Transverse colon (tissue), 4 donors: ENCODE measurements at regions not wholly inside any gene's neighbourhood (a gene's known extent, or its start where the extent isn't known, plus 50 kb on each side); places are given as distances from the start of the nearest gene placed in this dataset.

Experiments
- DNase-seq: peaks from one replicate; pipeline ENCODE4 v3.0.0-alpha.2; 2019
- H3K27ac ChIP-seq, 4 donors: fragments of 200-600 bp; sonication (generic); 2 replicates each; pipeline ENCODE4 v1.5.1; 2016 to 2018; ENCODE audit warnings: inconsistent platforms in 4 of 4
- H3K27me3 ChIP-seq: fragments of 200-600 bp; sonication (generic); 2 replicates; pipeline ENCODE4 v1.5.1; 2017; ENCODE audit warnings: inconsistent platforms
- H3K36me3 ChIP-seq, 4 donors: fragments of 200-600 bp; sonication (generic); 2 replicates each; pipeline ENCODE4 v1.5.1; 2017 to 2019; ENCODE audit warnings: inconsistent platforms in 4 of 4
- H3K4me1 ChIP-seq, 4 donors: fragments of 200-600 bp; sonication (generic); 2 replicates each; pipeline ENCODE4 v1.5.1; 2017 to 2020; ENCODE audit warnings: inconsistent platforms in 4 of 4
- H3K4me3 ChIP-seq, 4 donors: fragments of 200-600 bp; sonication (generic); 1 replicate in 1 of 4; 2 replicates in 3 of 4; pipeline versions ENCODE4 v1.5.1 to v1.6.1; 2017 to 2019; ENCODE audit warnings: inconsistent platforms in 4 of 4
- H3K9me3 ChIP-seq, 2 donors: fragments of 200-600 bp; sonication (generic); 2 replicates each; pipeline ENCODE4 v1.5.1; 2017 to 2019; ENCODE audit warnings: inconsistent platforms in 2 of 2
- EP300 ChIP-seq: sonication (generic); formaldehyde crosslinking; IDR thresholded peaks from one replicate; pipeline ENCODE4 v1.6.1; 2017; ENCODE audit warnings: antibody characterized with exemption, low read depth
- POLR2A ChIP-seq: fragments of 450-650 bp; IDR thresholded peaks from one replicate; pipeline ENCODE4 v1.6.1; 2016; ENCODE audit warnings: antibody characterized with exemption, mild to moderate bottlenecking, moderate library complexity
- POLR2AphosphoS5 ChIP-seq, 3 donors: sonication (generic); formaldehyde crosslinking; IDR thresholded peaks; one replicate each; pipeline ENCODE4 v1.6.1; 2016; ENCODE audit warnings: antibody characterized with exemption in 3 of 3
- WGBS, 2 donors: methylation state at CpG; one replicate each; pipeline ENCODE4 v1.1.5; 2018; ENCODE audit warnings: low coverage in 1 of 2; 5-methylcytosine and 5-hydroxymethylcytosine counted together
- in situ Hi-C, 4 donors: fragments of 200-750 bp; cut with MboI; loops; one replicate each; pipeline versions ENCODE4 v1.15.0 to v1.15.1; 2017; ENCODE audit warnings: low sequenced_read_pairs in 3 of 4, low pct_ligation_motif_present in 1 of 4, low pct_unique_long_range_greater_than_20kb in 1 of 4
- intact Hi-C: fragments of 100-400 bp; cut with DNase I; formaldehyde crosslinking; loops from one replicate; pipeline ENCODE4 v1.15.1; 2023; ENCODE audit warnings: low total_unique reads
- TF ChIP-seq, protein P1 (sequence below), 5 experiments: fragments of 200-600 bp in 3 of 5; fragments of 450-650 bp in 2 of 5; sonication (generic) in 3 of 5; IDR thresholded peaks; 1 replicate in 2 of 5; 2 replicates in 3 of 5; pipeline ENCODE4 v1.5.1; 2016 to 2017; ENCODE audit warnings: antibody characterized with exemption in 5 of 5, inconsistent platforms in 3 of 5, mild to moderate bottlenecking in 2 of 5, moderate library complexity in 1 of 5

DNA sequence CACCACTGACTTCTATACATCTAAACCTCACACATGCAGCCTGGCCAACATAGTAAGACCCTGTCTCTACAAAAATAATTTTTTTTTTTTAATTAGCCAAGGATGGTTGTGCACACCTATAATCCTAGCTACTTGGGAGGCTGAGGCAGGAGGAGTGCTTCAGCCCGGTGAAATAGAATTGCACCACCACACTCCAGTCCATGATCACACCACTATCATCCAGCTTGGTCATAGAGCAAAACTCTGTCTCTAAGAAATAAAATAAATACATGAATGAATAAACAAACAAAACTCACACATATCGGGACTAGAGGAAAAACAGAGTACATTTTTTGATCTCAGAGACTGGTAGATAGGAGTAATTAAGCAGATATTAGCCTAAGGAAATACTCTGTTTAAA lies 66.6 kb upstream of the PDE5A start:
- H3K36me3 ChIP-seq, result no peaks in the 10 kb centered on the region
- no peak overlapping the region for H3K27ac ChIP-seq
- no peaks in the 10 kb centered on the region for H3K4me1 ChIP-seq
- in situ Hi-C loops (no loop called here), intact Hi-C loops (no loop called here)
- WGBS, 2 donors, result 65 to 74% methylated on average over 2 of the region's 2 CpGs
- no peak overlapping the region for H3K4me3 ChIP-seq
- no peak for DNase-seq
- H3K27me3 ChIP-seq, result no peaks in the 10 kb centered on the region
- H3K9me3 ChIP-seq, result no peaks in the 10 kb centered on the region
- TF ChIP-seq, protein P1, sequence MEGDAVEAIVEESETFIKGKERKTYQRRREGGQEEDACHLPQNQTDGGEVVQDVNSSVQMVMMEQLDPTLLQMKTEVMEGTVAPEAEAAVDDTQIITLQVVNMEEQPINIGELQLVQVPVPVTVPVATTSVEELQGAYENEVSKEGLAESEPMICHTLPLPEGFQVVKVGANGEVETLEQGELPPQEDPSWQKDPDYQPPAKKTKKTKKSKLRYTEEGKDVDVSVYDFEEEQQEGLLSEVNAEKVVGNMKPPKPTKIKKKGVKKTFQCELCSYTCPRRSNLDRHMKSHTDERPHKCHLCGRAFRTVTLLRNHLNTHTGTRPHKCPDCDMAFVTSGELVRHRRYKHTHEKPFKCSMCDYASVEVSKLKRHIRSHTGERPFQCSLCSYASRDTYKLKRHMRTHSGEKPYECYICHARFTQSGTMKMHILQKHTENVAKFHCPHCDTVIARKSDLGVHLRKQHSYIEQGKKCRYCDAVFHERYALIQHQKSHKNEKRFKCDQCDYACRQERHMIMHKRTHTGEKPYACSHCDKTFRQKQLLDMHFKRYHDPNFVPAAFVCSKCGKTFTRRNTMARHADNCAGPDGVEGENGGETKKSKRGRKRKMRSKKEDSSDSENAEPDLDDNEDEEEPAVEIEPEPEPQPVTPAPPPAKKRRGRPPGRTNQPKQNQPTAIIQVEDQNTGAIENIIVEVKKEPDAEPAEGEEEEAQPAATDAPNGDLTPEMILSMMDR (IDR thresholded peaks at IDR 0.05), result no peak
- TF ChIP-seq POLR2A, result no peak
- no peak for TF ChIP-seq POLR2AphosphoS5 (IDR thresholded peaks at IDR 0.05)
- no peak for TF ChIP-seq EP300

- in situ Hi-C loops, result no loop called here
- intact Hi-C loops, result no loop called here
- Histone ChIP-seq H3K27me3 (no peaks in the 10 kb centered on the region), H3K36me3 (no peaks in the 10 kb centered on the region), H3K27ac (no peak overlapping the region), H3K9me3 (no peaks in the 10 kb centered on the region), H3K4me1 (no peaks in the 10 kb centered on the region), H3K4me3 (no peak overlapping the region)
- TF ChIP-seq POLR2A (no peak), POLR2AphosphoS5 (IDR thresholded peaks at IDR 0.05) (no peak), EP300 (no peak)
- TF ChIP-seq, protein P1 (IDR thresholded peaks at IDR 0.05), result no peak
- no peak for DNase-seq
Measured at GRCh38 chr4:119693126-119693525, 64.5 kb upstream of the PDE5A start.

DNA sequence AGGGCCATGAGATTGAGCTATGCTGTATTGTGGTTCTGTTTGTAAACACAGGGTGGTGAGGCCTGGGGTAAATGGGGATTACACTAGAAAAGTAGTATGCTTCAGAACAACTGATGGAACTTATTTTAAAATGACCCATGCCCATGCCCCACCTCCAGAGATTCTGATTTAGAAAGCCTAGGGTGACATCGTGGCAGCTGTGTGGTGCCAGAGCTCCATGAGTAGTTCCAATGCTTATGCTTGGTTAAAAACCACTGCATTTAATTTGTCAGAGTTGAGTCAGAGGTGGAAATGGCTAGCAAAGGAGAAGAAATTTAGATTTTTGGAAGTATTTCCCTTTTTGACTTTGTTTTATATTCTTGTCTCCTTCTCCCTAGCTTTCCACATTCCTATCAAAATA lies 63.4 kb upstream of the PDE5A start:
- no peak for DNase-seq
- Histone ChIP-seq H3K4me3 (no peak overlapping the region), H3K9me3 (no peaks in the 10 kb centered on the region), H3K27me3 (no peaks in the 10 kb centered on the region), H3K36me3 (no peaks in the 10 kb centered on the region), H3K4me1 (no peaks in the 10 kb centered on the region), H3K27ac (no peak overlapping the region)
- in situ Hi-C loops (no loop called here), intact Hi-C loops (no loop called here)
- TF ChIP-seq EP300 (no peak), POLR2A (no peak), POLR2AphosphoS5 (IDR thresholded peaks at IDR 0.05) (no peak)
- TF ChIP-seq, protein P1 (IDR thresholded peaks at IDR 0.05), result no peak
- 48 to 83% methylated on average over 1 of the region's 1 CpG for WGBS, 2 donors

DNA sequence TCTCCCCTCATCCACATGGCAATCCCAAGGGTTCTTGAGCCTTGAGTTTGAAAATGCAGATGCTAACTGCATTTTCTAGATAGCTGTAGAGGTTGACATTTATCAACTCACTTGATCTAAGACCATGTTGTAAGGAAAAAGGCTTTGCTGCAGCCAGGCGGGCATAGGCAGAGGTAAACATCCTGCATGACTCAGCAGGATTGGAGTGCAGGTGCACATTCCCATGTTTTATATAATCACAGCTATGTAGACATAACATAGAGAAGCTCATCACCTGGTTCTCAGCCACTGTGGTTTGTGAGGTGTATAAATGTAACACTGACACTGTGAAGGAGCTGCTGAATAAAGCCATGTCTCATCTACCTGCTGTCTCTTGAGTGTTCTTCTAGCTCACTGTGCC lies 62.3 kb upstream of the PDE5A start:
- in situ Hi-C loops, result no loop called here

DNA sequence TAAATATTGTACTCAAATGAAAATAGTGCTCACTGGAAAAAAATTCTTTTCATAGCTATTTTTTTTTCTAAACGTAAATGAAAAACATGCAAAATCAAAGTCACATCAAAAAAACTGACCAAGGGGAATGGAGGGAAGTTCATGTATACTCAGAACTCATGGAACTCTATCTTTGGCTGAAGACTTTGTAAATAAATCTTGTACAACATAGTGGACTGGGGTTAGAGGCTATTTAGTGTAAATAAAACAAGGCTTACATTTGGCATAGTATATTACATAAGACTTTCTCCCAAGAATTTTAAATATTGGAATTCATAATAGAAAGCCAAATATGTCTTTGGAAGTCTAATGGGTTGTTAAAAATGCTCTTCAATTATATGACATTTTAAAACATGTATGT lies 59.8 kb upstream of the PDE5A start:
- TF ChIP-seq POLR2A (no peak), POLR2AphosphoS5 (IDR thresholded peaks at IDR 0.05) (no peak), EP300 (no peak)
- TF ChIP-seq, protein P1 (IDR thresholded peaks at IDR 0.05), result no peak
- H3K27me3 ChIP-seq, result no peaks in the 10 kb centered on the region
- intact Hi-C loops, result no loop called here
- no peaks in the 10 kb centered on the region for H3K36me3 ChIP-seq
- no peaks in the 10 kb centered on the region for H3K9me3 ChIP-seq
- WGBS, 2 donors, result 68 to 78% methylated on average over 1 of the region's 1 CpG
- H3K4me1 ChIP-seq, result no peaks in the 10 kb centered on the region
- DNase-seq, result no peak
- H3K4me3 ChIP-seq, result no peak overlapping the region
- no peak overlapping the region for H3K27ac ChIP-seq
- in situ Hi-C loops, result no loop called here

More for the DNA sequence above, 62.3 kb upstream of the PDE5A start:
- WGBS, 2 donors, result 68% methylated on average over 1 of the region's 1 CpG; no CpG with 5 or more reads in 1 of the 2 donors
- intact Hi-C loops, result no loop called here
- Histone ChIP-seq H3K4me1 (no peaks in the 10 kb centered on the region), H3K36me3 (no peaks in the 10 kb centered on the region), H3K27me3 (no peaks in the 10 kb centered on the region), H3K9me3 (no peaks in the 10 kb centered on the region), H3K4me3 (no peak overlapping the region), H3K27ac (no peak overlapping the region)
- DNase-seq, result no peak
- TF ChIP-seq POLR2A (no peak), POLR2AphosphoS5 (IDR thresholded peaks at IDR 0.05) (no peak), EP300 (no peak)
